HG03342 (cell line): ENCODE measurements at regions not wholly inside any gene's neighbourhood (a gene's known extent, or its start where the extent isn't known, plus 50 kb on each side); places are given as distances from the start of the nearest gene placed in this dataset.
"Not testable (repeated sequence)": the region's sequence is repeated elsewhere in the genome, so short reads cannot be mapped to it uniquely, and the experiment has no call there.

ENCODE experiments used
- ATAC-seq: cut with Tn5 transposase; IDR thresholded peaks from one replicate; pipeline ENCODE4 v1.9.1; 2021; ENCODE audit warnings: mild to moderate bottlenecking, moderate library complexity; ENCODE audit not compliant: unreplicated experiment

DNA sequence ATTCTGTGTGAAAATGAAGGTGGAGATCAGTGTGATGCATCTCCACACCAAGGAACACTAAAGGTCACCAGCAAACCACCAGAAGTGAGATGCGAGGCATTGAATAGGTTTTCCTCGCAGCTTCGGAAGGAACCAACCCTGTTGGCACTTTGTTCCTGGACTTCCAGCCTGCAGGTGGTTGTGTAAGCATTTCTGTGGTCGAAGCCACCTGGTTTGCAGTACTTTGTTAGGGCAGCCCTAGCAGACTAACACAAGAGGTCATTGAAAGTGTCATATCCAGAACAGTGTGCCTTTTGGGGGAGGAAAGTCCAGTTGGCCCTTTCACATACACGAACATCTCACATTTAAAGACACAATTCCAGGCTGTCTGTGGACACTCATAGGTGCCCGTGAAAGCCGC, 237.2 kb upstream of the PLGLB1 start:
- ATAC-seq: not testable (repeated sequence)

DNA sequence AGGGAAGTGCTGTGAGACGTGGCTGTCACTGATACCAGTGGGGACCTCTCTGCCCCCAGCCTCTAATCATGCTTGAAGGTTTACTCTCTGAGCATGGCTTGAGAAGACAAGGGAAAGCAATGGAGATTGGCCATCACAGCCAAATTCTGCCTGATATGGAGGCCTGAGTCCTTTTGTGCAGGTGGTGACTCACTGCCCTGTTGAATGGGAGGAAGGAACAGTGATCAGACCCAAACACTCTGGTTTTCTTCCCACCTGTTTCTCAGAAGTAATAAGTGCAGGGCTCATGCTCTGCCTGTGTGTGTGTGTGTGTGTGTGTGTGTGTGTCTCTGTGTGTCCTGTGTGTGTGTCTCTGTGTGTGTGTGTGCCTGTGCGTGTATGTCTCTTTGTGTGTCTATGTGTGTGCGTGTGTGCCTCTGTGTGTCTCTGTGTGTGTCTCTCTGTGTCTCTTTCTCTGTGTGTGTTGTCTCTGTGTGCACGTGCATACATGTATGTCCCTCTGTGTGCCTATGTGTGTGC, 240.6 kb upstream of the PLGLB1 start:
- ATAC-seq: not testable (repeated sequence)

- not testable (repeated sequence) for ATAC-seq
Measured at GRCh38 chr2:87263868-87264518, 242.3 kb upstream of the PLGLB1 start.

- ATAC-seq: not testable (repeated sequence)
Measured at GRCh38 chr2:87275192-87275591, 253.5 kb upstream of the PLGLB1 start.

DNA sequence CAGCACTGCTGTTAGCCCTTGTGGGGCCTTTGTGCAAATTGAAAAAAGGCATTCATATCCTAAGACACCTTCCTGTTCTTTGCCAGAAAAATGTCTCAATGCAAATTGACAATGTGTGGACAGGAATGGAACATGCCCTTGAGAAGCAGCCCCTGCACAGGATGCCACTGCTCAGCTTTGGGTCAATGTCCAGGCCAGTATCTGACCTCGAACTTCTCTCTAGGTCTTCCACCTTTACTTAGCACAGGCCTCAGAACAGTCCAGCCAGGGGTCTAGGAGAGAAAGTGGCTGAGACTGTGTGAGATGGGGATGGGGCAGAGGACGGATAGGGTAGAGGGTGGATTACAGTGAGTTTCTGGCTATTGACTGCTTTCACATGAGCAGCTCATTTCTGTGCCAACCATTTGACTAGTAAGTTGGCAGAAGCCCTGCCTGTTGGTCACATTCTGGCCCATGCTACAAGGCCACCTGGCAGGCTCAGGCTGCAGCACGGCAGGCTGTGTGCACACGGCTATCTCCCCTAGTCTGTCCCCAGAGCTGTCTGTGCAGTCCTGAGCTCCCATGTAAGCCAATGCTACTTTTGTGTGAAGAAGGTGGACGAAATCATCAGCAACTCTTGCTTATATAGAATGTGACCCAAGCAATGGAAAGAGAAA, 254.5 kb upstream of the PLGLB1 start:
- ATAC-seq: not testable (repeated sequence)

DNA sequence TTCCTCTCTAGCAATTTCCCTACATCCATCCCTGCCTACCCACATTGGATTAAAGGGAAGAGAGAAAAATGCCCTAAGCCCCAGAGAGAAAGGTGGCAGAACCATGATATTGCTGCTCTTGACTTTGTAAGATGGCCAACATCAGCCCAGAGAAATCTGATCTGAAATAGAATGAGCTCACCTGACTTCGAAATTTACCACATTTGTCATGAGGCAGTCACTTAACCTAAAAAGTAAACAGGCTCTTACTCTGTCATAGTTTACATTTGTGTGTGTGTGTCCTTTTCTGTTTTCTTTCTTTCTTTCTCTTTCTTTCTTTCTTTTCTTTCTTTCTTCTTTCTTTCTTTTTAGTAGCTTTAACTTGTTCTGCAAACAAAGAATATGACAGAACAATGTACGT, 255.0 kb upstream of the PLGLB1 start:
- not testable (repeated sequence) for ATAC-seq

DNA sequence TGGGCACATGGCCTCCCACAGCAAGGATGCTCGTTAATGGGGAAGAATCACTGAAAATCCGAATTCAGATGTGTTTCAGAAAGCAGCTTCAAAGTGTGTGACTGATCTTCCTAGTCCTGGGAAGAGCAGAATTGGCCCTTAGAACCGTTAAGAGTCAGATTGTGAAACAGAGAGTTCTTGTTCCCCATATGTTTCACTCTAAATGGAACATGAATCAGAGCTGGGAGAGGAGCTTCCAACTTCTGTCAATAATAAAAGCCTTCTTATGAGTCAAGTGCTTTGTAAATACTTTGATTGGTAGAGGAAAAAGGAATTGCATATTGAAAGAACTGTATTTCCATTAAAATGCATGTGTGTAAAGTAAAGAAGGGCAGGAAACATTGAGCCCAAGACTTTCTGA, 256.1 kb upstream of the PLGLB1 start:
- not testable (repeated sequence) for ATAC-seq

GRCh38 chr2:87280596-87281355, 259.1 kb upstream of the PLGLB1 start:
- ATAC-seq: not testable (repeated sequence)

GRCh38 chr2:87283735-87284470, 262.3 kb upstream of the PLGLB1 start:
- not testable (repeated sequence) for ATAC-seq

DNA sequence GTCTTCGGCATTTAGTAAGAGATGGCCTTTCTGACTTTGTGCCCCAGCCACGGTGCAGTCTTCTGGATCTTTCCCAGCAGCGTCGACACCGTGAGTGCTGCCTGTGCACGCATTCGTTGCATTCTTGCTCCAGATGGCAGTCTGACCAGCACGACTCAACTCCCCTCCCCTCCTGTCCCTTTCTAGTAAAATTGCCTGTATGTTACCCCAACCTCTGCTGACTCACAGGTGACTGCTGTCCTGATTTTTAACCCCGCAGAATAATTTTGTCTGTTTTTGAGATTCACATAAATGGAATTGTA, 262.8 kb upstream of the PLGLB1 start:
- not testable (repeated sequence) for ATAC-seq

DNA sequence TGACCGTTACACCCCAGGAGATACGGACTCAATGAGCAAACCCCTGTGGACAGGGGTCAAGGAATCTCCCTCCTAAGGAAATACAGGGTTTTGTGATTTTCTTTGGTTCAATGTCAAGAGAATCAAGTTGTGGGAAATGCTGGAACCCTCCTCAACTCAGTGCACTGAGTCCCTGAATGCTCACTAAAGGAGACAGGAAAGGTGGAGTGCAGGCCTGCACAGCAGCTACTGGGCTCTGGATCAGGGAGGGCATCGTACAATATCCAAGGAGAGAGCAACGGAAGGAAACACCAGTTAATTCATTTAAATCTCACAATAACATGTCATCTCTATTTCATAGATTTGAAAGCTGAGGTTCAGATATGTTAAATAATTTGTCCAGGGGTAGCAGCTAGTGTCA, 263.5 kb upstream of the PLGLB1 start:
- not testable (repeated sequence) for ATAC-seq

DNA sequence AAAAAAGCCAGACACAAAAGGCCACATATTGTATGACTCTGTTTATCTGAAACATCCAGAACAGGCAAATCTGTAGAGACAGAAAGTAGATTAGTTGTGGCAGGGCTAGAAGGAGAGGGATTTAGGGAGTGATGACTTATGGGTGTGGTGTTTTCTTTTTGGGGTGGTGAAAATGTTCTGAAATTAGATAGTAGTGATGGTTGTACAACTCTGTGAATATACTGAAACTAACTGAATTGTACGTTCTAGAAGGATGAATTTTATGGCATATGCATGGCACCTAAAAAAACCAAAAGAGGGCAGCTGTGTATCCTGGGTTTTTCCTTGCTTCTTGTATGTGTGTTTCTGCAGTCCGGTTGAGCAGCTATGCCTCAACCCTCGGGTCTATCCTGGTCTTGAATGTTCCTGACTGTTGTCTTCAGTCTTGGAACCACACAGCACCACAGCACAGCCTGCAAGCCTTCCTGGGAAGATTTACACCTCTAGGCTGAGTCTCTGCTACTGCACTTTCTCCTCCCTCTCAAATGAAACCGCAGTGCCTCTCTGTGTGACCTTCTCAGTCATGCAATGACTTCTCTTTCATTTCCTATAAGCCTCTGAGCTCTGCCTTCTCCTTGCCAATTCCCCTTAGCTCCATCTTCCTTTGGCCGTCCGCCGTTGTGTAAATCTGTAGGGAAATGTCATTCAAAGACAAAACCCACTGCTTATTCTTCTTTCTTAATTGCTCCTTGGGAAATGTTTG, 269.1 kb upstream of the PLGLB1 start:
- ATAC-seq: not testable (repeated sequence)

- not testable (repeated sequence) for ATAC-seq
Measured at GRCh38 chr2:87291400-87292200, 270.0 kb upstream of the PLGLB1 start.

DNA sequence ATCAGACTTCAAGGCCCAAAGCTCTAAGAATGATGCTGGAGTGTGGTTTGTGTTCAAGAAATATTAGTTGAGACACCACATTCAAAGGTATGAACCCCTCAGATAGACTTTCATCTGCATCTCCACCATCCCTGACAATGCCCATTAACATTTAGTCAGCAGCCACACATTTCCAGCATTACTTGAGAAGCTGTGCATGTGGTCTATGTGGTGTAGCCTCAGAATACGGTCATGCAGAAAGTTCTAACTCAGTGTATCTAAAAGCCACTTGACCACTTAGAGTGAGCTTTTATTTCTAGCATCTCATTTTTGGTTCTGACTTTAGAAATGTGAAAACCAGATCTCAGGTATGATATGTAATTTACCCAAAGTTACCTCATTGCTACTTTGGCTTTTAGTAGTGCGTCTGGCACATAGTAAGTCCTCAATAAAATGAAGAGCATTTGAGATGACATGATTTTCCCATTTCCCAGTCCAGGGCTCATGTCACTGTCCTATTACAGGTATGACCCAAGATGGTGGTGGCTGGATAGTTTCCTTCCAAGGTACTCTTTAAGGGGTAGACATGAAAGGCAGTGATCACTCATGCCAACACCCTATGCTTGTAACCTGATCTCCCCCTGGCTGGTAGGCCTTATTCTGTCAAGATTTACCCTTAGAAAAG, 272.4 kb upstream of the PLGLB1 start:
- ATAC-seq: not testable (repeated sequence)

DNA sequence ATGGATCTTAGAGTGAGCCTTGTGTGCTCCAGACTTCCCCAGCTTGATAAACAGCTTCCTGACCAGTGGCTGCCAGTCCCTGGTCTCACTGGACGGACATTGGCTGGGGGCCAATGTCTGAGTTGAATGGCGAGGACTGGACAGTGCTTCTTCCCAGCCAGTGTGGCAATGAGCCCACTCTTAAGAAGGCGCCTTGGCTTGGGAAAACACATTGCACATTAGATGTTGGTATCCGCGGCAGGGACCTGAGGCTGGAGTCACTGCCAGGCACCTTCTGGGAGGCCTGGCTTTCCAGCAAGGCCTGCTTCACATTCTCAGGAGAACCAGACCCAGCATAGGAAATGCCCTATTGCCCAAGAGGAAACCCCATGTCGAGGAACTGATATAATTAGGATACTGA, 273.5 kb upstream of the PLGLB1 start:
- ATAC-seq: not testable (repeated sequence)

DNA sequence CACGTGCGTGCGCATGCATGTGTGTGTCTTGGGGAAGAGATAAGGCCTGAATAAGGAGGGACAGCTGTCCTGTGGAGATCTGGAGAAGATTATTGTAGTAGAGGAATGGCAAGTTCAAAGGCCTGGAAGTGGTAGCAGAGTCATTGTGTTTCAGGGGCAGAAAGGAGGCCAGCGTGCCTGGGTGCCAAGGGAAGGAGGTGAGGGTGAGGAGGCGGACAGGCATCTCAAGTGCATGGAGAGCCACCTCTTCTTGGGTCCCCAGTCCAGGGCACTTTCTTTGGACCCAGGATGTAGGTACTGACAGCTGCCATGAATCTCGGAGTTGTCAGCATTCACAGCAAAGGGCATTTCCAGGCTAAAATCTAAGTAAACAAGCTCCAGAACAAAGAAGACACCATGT, 279.7 kb upstream of the PLGLB1 start:
- not testable (repeated sequence) for ATAC-seq

DNA sequence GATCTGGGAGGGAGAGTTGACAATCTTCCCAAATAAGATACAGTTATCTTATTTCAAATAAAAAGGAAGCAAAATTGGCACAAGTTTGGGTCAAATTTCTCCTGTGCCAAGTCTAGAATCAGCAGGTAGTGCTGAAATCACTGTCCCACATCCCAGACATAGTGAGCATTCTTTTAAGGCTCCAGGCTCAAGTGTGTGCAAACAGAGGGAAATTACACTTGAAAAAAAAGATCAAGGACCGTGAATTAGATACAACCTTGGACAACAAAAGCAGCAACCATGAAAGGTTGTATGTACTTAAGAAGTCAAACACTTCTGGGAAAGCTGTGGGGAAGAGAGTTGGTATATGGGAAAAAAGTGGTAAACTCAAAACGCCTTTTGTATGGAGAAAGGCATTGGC, 280.2 kb upstream of the PLGLB1 start:
- not testable (repeated sequence) for ATAC-seq

GRCh38 chr2:87308621-87309020, 287.0 kb upstream of the PLGLB1 start:
- not testable (repeated sequence) for ATAC-seq

- ATAC-seq: not testable (repeated sequence)
Measured at GRCh38 chr2:87309785-87310184, 288.1 kb upstream of the PLGLB1 start.
